Smooth muscle cell (in vitro differentiated cells): ENCODE measurements at regions not wholly inside any gene's neighbourhood (a gene's known extent, or its start where the extent isn't known, plus 50 kb on each side); places are given as distances from the start of the nearest gene placed in this dataset.
A peak's percentile ranks its signal among the peaks of the same experiment; 100 is the strongest.

ENCODE experiments used
- DNase-seq: peaks from one replicate; lab custom pipeline; 2025; ENCODE audit not compliant: unreplicated experiment; lab: John Stamatoyannopoulos, UW
- H2AFZ ChIP-seq: fragments of 200-600 bp; sonication (generic); 2 replicates; pipeline ENCODE4 v1.6.0; 2016; ENCODE audit warnings: antibody characterized with exemption, low read depth, mild to moderate bottlenecking
- H3F3A ChIP-seq: fragments of 200-600 bp; sonication (generic); 2 replicates; pipeline ENCODE4 v1.6.0; 2017; ENCODE audit warnings: antibody characterized with exemption, low read depth
- H3K27ac ChIP-seq: fragments of 200-600 bp; sonication (generic); 2 replicates; pipeline ENCODE4 v1.5.1; 2016; ENCODE audit warnings: low read depth, mild to moderate bottlenecking
- H3K27me3 ChIP-seq: fragments of 200-600 bp; sonication (generic); 2 replicates; pipeline ENCODE4 v1.6.1; 2016; ENCODE audit warnings: low read depth, mild to moderate bottlenecking
- H3K36me3 ChIP-seq: fragments of 200-600 bp; sonication (generic); 2 replicates; pipeline ENCODE4 v1.5.1; 2016; ENCODE audit warnings: low read depth
- H3K4me1 ChIP-seq: fragments of 200-600 bp; sonication (generic); 2 replicates; pipeline ENCODE4 v1.5.1; 2016; ENCODE audit warnings: low read depth
- H3K4me2 ChIP-seq: fragments of 200-600 bp; sonication (generic); 2 replicates; pipeline ENCODE4 v1.6.0; 2016; ENCODE audit warnings: mild to moderate bottlenecking
- H3K4me3 ChIP-seq: fragments of 200-600 bp; sonication (generic); 2 replicates; pipeline ENCODE4 v1.5.1; 2016; ENCODE audit warnings: mild to moderate bottlenecking
- H3K79me2 ChIP-seq: fragments of 200-600 bp; sonication (generic); 2 replicates; pipeline ENCODE4 v1.6.0; 2016; ENCODE audit warnings: low read depth, mild to moderate bottlenecking
- H3K9ac ChIP-seq: fragments of 200-600 bp; sonication (generic); 2 replicates; pipeline ENCODE4 v1.6.0; 2016; ENCODE audit warnings: low read depth
- H3K9me3 ChIP-seq: fragments of 200-600 bp; sonication (generic); replicated peaks from 2 replicates; pipeline ENCODE4 v1.5.1; 2016; ENCODE audit warnings: low read depth
- H4K20me1 ChIP-seq: fragments of 200-600 bp; sonication (generic); 2 replicates; pipeline ENCODE4 v1.6.0; 2016; ENCODE audit warnings: low read depth
- WGBS: methylation state at CpG from one replicate; pipeline ENCODE4 v1.1.7; 2016; ENCODE audit warnings: low lambda C conversion rate; 5-methylcytosine and 5-hydroxymethylcytosine counted together
- TF ChIP-seq, protein P1 (sequence below): fragments of 200-600 bp; sonication (generic); IDR thresholded peaks from 2 replicates; pipeline ENCODE4 v1.5.1; 2017; ENCODE audit warnings: borderline replicate concordance, mild to moderate bottlenecking, antibody characterized with exemption; ENCODE audit not compliant: insufficient read depth, poor library complexity, severe bottlenecking

DNA sequence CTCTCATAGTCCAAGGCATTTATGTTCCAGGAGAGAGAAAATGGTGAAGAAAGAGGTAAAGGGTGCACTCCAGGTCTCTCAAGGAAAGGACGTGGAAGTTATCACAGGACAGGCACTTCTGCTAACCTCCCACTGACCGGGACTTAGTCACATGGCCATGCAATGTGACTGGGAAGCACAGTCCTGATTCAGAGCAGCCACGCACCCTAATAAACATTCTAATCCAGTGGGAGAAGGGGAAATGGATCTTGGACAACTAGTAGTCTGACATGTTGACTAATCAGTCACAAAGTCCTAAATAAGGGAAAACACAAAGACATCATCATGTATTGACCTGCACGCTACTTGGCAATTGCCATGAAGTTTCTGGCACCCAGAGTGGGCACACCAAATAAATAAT lies 417.5 kb upstream of the ZMIZ1 start:
- TF ChIP-seq, protein P1, sequence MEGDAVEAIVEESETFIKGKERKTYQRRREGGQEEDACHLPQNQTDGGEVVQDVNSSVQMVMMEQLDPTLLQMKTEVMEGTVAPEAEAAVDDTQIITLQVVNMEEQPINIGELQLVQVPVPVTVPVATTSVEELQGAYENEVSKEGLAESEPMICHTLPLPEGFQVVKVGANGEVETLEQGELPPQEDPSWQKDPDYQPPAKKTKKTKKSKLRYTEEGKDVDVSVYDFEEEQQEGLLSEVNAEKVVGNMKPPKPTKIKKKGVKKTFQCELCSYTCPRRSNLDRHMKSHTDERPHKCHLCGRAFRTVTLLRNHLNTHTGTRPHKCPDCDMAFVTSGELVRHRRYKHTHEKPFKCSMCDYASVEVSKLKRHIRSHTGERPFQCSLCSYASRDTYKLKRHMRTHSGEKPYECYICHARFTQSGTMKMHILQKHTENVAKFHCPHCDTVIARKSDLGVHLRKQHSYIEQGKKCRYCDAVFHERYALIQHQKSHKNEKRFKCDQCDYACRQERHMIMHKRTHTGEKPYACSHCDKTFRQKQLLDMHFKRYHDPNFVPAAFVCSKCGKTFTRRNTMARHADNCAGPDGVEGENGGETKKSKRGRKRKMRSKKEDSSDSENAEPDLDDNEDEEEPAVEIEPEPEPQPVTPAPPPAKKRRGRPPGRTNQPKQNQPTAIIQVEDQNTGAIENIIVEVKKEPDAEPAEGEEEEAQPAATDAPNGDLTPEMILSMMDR = no peak
- Histone ChIP-seq H3K27me3 (no peaks in the 10 kb centered on the region), H3F3A (peaks cover 7% of the 10 kb centered on the region), H3K4me2 (no peak overlapping the region), H3K79me2 (no peaks in the 10 kb centered on the region), H3K4me3 (no peak overlapping the region), H3K9me3 (no peaks in the 10 kb centered on the region), H3K36me3 (no peaks in the 10 kb centered on the region), H3K4me1 (peaks cover 16% of the 10 kb centered on the region), H3K9ac (no peak overlapping the region), H2AFZ (no peak overlapping the region), H3K27ac (no peak overlapping the region), H4K20me1 (no peaks in the 10 kb centered on the region)
- DNase-seq = no peak
- WGBS = 78% methylated on average over 4 of the region's 4 CpGs

DNA sequence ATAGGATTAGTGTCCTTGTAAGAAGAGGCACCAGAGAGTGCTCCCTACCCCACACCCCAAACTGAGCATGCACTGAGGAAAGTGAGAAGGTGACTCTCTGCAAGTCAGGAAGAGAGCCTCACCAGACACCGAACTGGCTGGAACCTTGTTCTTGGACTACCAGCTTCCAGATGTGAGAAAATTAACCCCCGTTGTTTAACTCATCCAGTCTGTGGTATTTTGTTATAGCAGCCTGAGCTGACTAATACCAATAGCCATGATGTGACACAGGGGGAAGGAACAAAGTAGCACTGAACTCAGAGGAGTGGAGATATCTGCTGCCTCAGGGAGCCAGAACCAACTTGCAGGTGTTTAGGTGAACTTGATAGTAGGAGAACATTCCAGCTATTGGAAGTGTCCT lies 415.2 kb upstream of the ZMIZ1 start:
- Histone ChIP-seq H2AFZ (no peak overlapping the region), H3K9me3 (no peaks in the 10 kb centered on the region), H3K4me2 (no peak overlapping the region), H4K20me1 (no peaks in the 10 kb centered on the region), H3K4me3 (no peak overlapping the region), H3K79me2 (no peaks in the 10 kb centered on the region), H3K27ac (no peak overlapping the region), H3K27me3 (no peaks in the 10 kb centered on the region), H3K36me3 (no peaks in the 10 kb centered on the region), H3K4me1 (peaks cover 19% of the 10 kb centered on the region), H3K9ac (no peak overlapping the region), H3F3A (peaks cover 11% of the 10 kb centered on the region)
- TF ChIP-seq, protein P1 = no peak
- DNase-seq = no peak
- 94% methylated on average over 2 of the region's 2 CpGs for WGBS

DNA sequence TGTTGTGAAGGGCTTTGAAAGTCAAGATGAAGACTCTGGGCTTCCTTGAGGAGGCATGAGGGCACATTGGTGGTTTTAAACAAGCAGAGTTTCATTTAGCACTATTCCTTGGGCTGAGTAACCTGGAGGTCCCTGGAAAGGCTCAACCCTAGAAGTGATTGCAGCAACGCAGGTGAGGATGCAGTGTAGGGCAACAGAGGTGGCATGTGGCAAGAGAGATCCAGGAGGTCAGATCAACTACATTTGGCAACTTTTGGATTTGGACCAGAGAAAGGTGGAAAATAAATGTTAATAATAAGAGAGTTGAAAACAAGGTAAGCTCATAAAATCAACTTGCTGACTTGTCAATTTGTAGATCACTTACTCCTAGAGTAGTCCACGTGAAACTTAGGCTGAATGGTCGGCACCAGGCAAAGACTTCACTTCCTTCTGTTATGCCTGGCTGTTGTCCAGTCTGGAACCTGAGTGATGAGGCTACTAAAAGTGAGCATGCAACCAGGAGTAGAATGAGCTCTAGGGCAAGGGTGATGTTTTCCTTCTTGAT lies 414.6 kb upstream of the ZMIZ1 start:
- Histone ChIP-seq H3K27ac (no peak overlapping the region), H3K27me3 (no peaks in the 10 kb centered on the region), H2AFZ (no peak overlapping the region), H3F3A (peaks cover 11% of the 10 kb centered on the region), H3K4me1 (peaks cover 19% of the 10 kb centered on the region), H3K9me3 (no peaks in the 10 kb centered on the region), H3K4me2 (no peak overlapping the region), H3K36me3 (no peaks in the 10 kb centered on the region), H3K79me2 (no peaks in the 10 kb centered on the region), H4K20me1 (no peaks in the 10 kb centered on the region), H3K4me3 (no peak overlapping the region), H3K9ac (no peak overlapping the region)
- WGBS = 80% methylated on average over 3 of the region's 3 CpGs
- DNase-seq = no peak
- TF ChIP-seq, protein P1 = no peak

DNA sequence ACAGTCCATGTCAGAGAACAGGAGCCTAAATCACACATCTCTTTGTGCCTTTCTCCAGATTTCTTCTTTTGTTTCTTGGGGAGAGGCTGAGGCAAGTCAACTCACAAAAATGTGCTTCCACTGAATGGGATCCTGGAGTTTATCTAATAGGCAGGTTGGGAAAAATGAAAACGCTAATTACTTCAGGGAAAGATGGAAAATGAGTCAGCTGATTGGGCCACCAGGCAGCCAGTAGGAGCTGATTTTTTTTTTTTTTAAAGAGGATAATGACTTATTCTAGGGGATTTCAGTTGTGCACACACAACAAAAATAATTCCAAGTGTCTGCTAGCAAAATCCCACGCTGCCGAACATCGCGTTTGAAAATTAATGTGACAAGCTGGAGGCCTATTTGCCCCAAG lies 412.8 kb upstream of the ZMIZ1 start:
- DNase-seq = no peak
- Histone ChIP-seq H3K4me3 (no peak overlapping the region), H3K4me2 (peak overlapping the region; percentile 71), H3K9me3 (no peaks in the 10 kb centered on the region), H2AFZ (no peak overlapping the region), H3F3A (peaks cover 7% of the 10 kb centered on the region), H3K27ac (no peak overlapping the region), H4K20me1 (no peaks in the 10 kb centered on the region), H3K36me3 (no peaks in the 10 kb centered on the region), H3K4me1 (peaks cover 12% of the 10 kb centered on the region), H3K27me3 (no peaks in the 10 kb centered on the region), H3K9ac (no peak overlapping the region), H3K79me2 (no peaks in the 10 kb centered on the region)
- WGBS = 35% methylated on average over 5 of the region's 5 CpGs
- TF ChIP-seq, protein P1 = no peak
